ENCODE measurements at regions not wholly inside any gene's neighbourhood (a gene's known extent, or its start where the extent isn't known, plus 50 kb on each side); places are given as distances from the start of the nearest gene placed in this dataset.

- TF ChIP-seq GATA2 (IDR thresholded peaks at IDR 0.05; ENCODE audit: low read depth, low read length): no peak
- TF ChIP-seq GATA3 (IDR thresholded peaks at IDR 0.05; ENCODE audit: low read depth, low read length): no peak
Measured at GRCh38 chr3:82129221-82129801, 367.9 kb upstream of the GBE1 start.
